Pulmonary artery endothelial cell (primary cell): ENCODE measurements at regions not wholly inside any gene's neighbourhood (a gene's known extent, or its start where the extent isn't known, plus 50 kb on each side); places are given as distances from the start of the nearest gene placed in this dataset.

ENCODE experiments used
- DNase-seq: peaks from one replicate; pipeline ENCODE4 v3.0.0-alpha.2; 2011; ENCODE audit warnings: low read depth, low spot score

- DNase-seq, result no peak
Measured at GRCh38 chr4:138858419-138858818, 157.2 kb upstream of the NOCT start.

GRCh38 chr4:138857416-138857815, 158.2 kb upstream of the NOCT start:
- DNase-seq, result no peak

- DNase-seq, result no peak
Measured at GRCh38 chr4:138852681-138853080, 162.9 kb upstream of the NOCT start.

- no peak for DNase-seq
Measured at GRCh38 chr4:138851391-138852335, 163.9 kb upstream of the NOCT start.

GRCh38 chr4:138845664-138846063, 169.9 kb upstream of the NOCT start:
- no peak for DNase-seq

GRCh38 chr4:138845054-138845453, 170.5 kb upstream of the NOCT start:
- DNase-seq, result no peak

- DNase-seq, result no peak
Measured at GRCh38 chr4:138843616-138844015, 172.0 kb upstream of the NOCT start.

- no peak for DNase-seq
Measured at GRCh38 chr4:138841343-138841742, 174.2 kb upstream of the NOCT start.

GRCh38 chr4:138838251-138838650, 177.3 kb upstream of the NOCT start:
- DNase-seq, result no peak

GRCh38 chr4:138835832-138836533, 179.6 kb upstream of the NOCT start:
- DNase-seq, result no peak

- DNase-seq, result no peak
Measured at GRCh38 chr4:138833974-138834373, 181.6 kb upstream of the NOCT start.

GRCh38 chr4:138832563-138832962, 183.0 kb upstream of the NOCT start:
- DNase-seq, result no peak

- DNase-seq, result no peak
Measured at GRCh38 chr4:138831948-138832347, 183.6 kb upstream of the NOCT start.

GRCh38 chr4:138828926-138829325, 186.7 kb upstream of the NOCT start:
- DNase-seq, result no peak

- no peak for DNase-seq
Measured at GRCh38 chr4:138826754-138827153, 188.8 kb upstream of the NOCT start.

GRCh38 chr4:138826322-138826721, 189.3 kb upstream of the NOCT start:
- no peak for DNase-seq

GRCh38 chr4:138821331-138821730, 194.2 kb upstream of the NOCT start:
- DNase-seq, result no peak

- DNase-seq, result no peak
Measured at GRCh38 chr4:138816875-138817274, 198.7 kb upstream of the NOCT start.

- DNase-seq, result no peak
Measured at GRCh38 chr4:138815811-138816210, 199.8 kb upstream of the NOCT start.

GRCh38 chr4:138805736-138806135, 209.8 kb upstream of the NOCT start:
- DNase-seq, result no peak

- no peak for DNase-seq
Measured at GRCh38 chr4:138804711-138805110, 210.9 kb upstream of the NOCT start.

- no peak for DNase-seq
Measured at GRCh38 chr4:138803051-138803450, 212.5 kb upstream of the NOCT start.

- no peak for DNase-seq
Measured at GRCh38 chr4:138802499-138802898, 213.1 kb upstream of the NOCT start.
